ENCODE measurements at regions not wholly inside any gene's neighbourhood (a gene's known extent, or its start where the extent isn't known, plus 50 kb on each side); places are given as distances from the start of the nearest gene placed in this dataset.
A peak's percentile ranks its signal among the peaks of the same experiment; 100 is the strongest.

- no TSS peak for BruUV-seq (replicated peaks)
Observed at GRCh38 chr2:238994432-238994831, 146.5 kb downstream of the TWIST2 start.

GRCh38 chr2:238994876-238995275 is 147.0 kb downstream of the TWIST2 start:
- DNase-seq (ENCODE audit: low spot score) (no peak), ATAC-seq (no peak), FAIRE-seq (no peak)
- Histone ChIP-seq H3K27ac (ENCODE audit: extremely low read length, insufficient read depth, low read length) (no peak overlapping the region), H3K9me3 (ENCODE audit: low read length) (peaks cover 11% of the 10 kb centered on the region; the same call in 1 of the 2 replicates), H4K20me1 (ENCODE audit: insufficient read depth, low read length) (no peaks in the 10 kb centered on the region; the same call in 1 of the 2 replicates), H3K27me3 (ENCODE audit: control insufficient read depth in 1 of 2, insufficient read depth in 2 of 2, low read length in 2 of 2) (peaks cover 12 to 51% of the 10 kb centered on the region in 2 experiments), H3K79me2 (ENCODE audit: insufficient read depth, low read length) (no peaks in the 10 kb centered on the region), H3K4me3 (replicated peaks in 1 of 3; ENCODE audit: insufficient read depth in 1 of 3, low read depth in 2 of 3, low read length in 3 of 3) (no peak overlapping the region), H3K36me3 (replicated peaks in 1 of 2; ENCODE audit: control insufficient read depth in 1 of 2, insufficient read depth in 2 of 2, low read length in 2 of 2) (no peaks in the 10 kb centered on the region), H3K4me2 (ENCODE audit: low read depth, low read length) (no peak overlapping the region), H3K4me1 (ENCODE audit: insufficient read depth, low read length) (peaks cover 14% of the 10 kb centered on the region), H2AFZ (ENCODE audit: low read length) (no peak overlapping the region), H3K9ac (ENCODE audit: insufficient read depth, low read depth, low read length) (no peak overlapping the region)
- intact Hi-C loops (cut with micrococcal nuclease; ENCODE audit: unreplicated experiment) (no loop called here), in situ Hi-C loops (cut with HindIII; ENCODE audit: extremely low pct_ligation_motif_present, low pct_unique_long_range_greater_than_20kb) (no loop called here)
- TF ChIP-seq FIP1L1 (IDR thresholded peaks at IDR 0.05; ENCODE audit: borderline replicate concordance, insufficient read depth, low read depth, low read length) (no peak), FOXO4 (CRISPR knock-in tag; conservative IDR thresholded peaks at IDR 0.05) (no peak), NFATC3 (CRISPR knock-in tag; IDR thresholded peaks at IDR 0.05) (no peak), ZNF883 (CRISPR knock-in tag; IDR thresholded peaks at IDR 0.05; ENCODE audit: not compliant biosample characterization) (no peak), ZNF224 (CRISPR knock-in tag; IDR thresholded peaks at IDR 0.05) (no peak), SMAD3 (CRISPR knock-in tag; IDR thresholded peaks at IDR 0.05) (no peak), ZNF879 (CRISPR knock-in tag; IDR thresholded peaks at IDR 0.05) (no peak), PATZ1 (CRISPR knock-in tag; IDR thresholded peaks at IDR 0.05) (no peak), ZNF17 (CRISPR knock-in tag; IDR thresholded peaks at IDR 0.05) (no peak), ZNF382 (CRISPR knock-in tag; IDR thresholded peaks at IDR 0.05; ENCODE audit: borderline replicate concordance) (no peak)
- 19% methylated on average over 3 of the region's 3 CpGs for WGBS (ENCODE audit: low lambda C conversion rate)
- CTCF ChIA-PET (ENCODE audit: low intra/inter-chr PET ratio, low total read pairs), result no interaction called here
- BruUV-seq (replicated peaks), result no TSS peak
- POLR2A ChIA-PET, result no interaction called here

More at GRCh38 chr2:238994432-238994831, 146.5 kb downstream of the TWIST2 start:
- Histone ChIP-seq H3K9me3 (ENCODE audit: low read length) (peaks cover 11% of the 10 kb centered on the region; the same call in 1 of the 2 replicates), H4K20me1 (ENCODE audit: insufficient read depth, low read length) (no peaks in the 10 kb centered on the region; the same call in 1 of the 2 replicates), H2AFZ (ENCODE audit: low read length) (no peak overlapping the region), H3K4me2 (ENCODE audit: low read depth, low read length) (no peak overlapping the region), H3K36me3 (replicated peaks in 1 of 2; ENCODE audit: control insufficient read depth in 1 of 2, insufficient read depth in 2 of 2, low read length in 2 of 2) (no peaks in the 10 kb centered on the region), H3K27me3 (ENCODE audit: control insufficient read depth in 1 of 2, insufficient read depth in 2 of 2, low read length in 2 of 2) (peaks cover 12 to 54% of the 10 kb centered on the region in 2 experiments), H3K4me1 (ENCODE audit: insufficient read depth, low read length) (peaks cover 9% of the 10 kb centered on the region), H3K4me3 (replicated peaks in 1 of 3; ENCODE audit: insufficient read depth in 1 of 3, low read depth in 2 of 3, low read length in 3 of 3) (no peak overlapping the region), H3K79me2 (ENCODE audit: insufficient read depth, low read length) (no peaks in the 10 kb centered on the region), H3K27ac (ENCODE audit: extremely low read length, insufficient read depth, low read length) (no peak overlapping the region), H3K9ac (ENCODE audit: insufficient read depth, low read depth, low read length) (no peak overlapping the region)
- no peak for TF ChIP-seq ZNF451 (CRISPR knock-in tag; IDR thresholded peaks at IDR 0.05)
- TF ChIP-seq ZNF605 (CRISPR knock-in tag; IDR thresholded peaks at IDR 0.05), result peak; percentile 67; the same call in 1 of the 2 replicates
- DNase-seq (ENCODE audit: low spot score) (no peak), FAIRE-seq (no peak), ATAC-seq (no peak)
- POLR2A ChIA-PET, result no interaction called here
- intact Hi-C loops (cut with micrococcal nuclease; ENCODE audit: unreplicated experiment) (no loop called here), in situ Hi-C loops (cut with HindIII; ENCODE audit: extremely low pct_ligation_motif_present, low pct_unique_long_range_greater_than_20kb) (no loop called here)
- 48% methylated on average over 3 of the region's 3 CpGs for WGBS (ENCODE audit: low lambda C conversion rate)
- CTCF ChIA-PET (ENCODE audit: low intra/inter-chr PET ratio, low total read pairs), result no interaction called here
